ENCODE measurements at regions not wholly inside any gene's neighbourhood (a gene's known extent, or its start where the extent isn't known, plus 50 kb on each side); places are given as distances from the start of the nearest gene placed in this dataset.
A peak's percentile ranks its signal among the peaks of the same experiment; 100 is the strongest.

- DNase-seq (ENCODE audit: low read depth): no peak
- H3K4me3 ChIP-seq (ENCODE audit: control insufficient read depth, low read depth, low read length): no peak overlapping the region
- no peak for TF ChIP-seq CTCF (conservative IDR thresholded peaks at IDR 0.05; ENCODE audit: control insufficient read depth, insufficient read depth, low read depth, low read length)
These were observed 149.0 kb upstream of the C1orf87 start for GRCh38 chr1:60222360-60223115.

GRCh38 chr1:60213253-60213652, 139.7 kb upstream of the C1orf87 start:
- no peak for TF ChIP-seq CTCF (conservative IDR thresholded peaks at IDR 0.05; ENCODE audit: control insufficient read depth, insufficient read depth, low read depth, low read length)
- no peak for DNase-seq (ENCODE audit: low read depth)
- H3K4me3 ChIP-seq (ENCODE audit: control insufficient read depth, low read depth, low read length): no peak overlapping the region

- H3K4me3 ChIP-seq (ENCODE audit: control insufficient read depth, low read depth, low read length): no peak overlapping the region
- DNase-seq (ENCODE audit: low read depth): no peak
- TF ChIP-seq CTCF (conservative IDR thresholded peaks at IDR 0.05; ENCODE audit: control insufficient read depth, insufficient read depth, low read depth, low read length): no peak
These were observed 122.5 kb upstream of the C1orf87 start for GRCh38 chr1:60196026-60196425.

GRCh38 chr1:60185684-60186083, 112.1 kb upstream of the C1orf87 start:
- no peak for DNase-seq (ENCODE audit: low read depth)
- no peak for TF ChIP-seq CTCF (conservative IDR thresholded peaks at IDR 0.05; ENCODE audit: control insufficient read depth, insufficient read depth, low read depth, low read length)
- no peak overlapping the region for H3K4me3 ChIP-seq (ENCODE audit: control insufficient read depth, low read depth, low read length)

- H3K4me3 ChIP-seq (ENCODE audit: control insufficient read depth, low read depth, low read length): no peak overlapping the region
- DNase-seq (ENCODE audit: low read depth): no peak
- no peak for TF ChIP-seq CTCF (conservative IDR thresholded peaks at IDR 0.05; ENCODE audit: control insufficient read depth, insufficient read depth, low read depth, low read length)
These were observed 111.0 kb upstream of the C1orf87 start for GRCh38 chr1:60184521-60184920.

GRCh38 chr1:60173729-60174505, 100.3 kb upstream of the C1orf87 start:
- DNase-seq (ENCODE audit: low read depth): peak; percentile 24
- no peak overlapping the region for H3K4me3 ChIP-seq (ENCODE audit: control insufficient read depth, low read depth, low read length)
- TF ChIP-seq CTCF (conservative IDR thresholded peaks at IDR 0.05; ENCODE audit: control insufficient read depth, insufficient read depth, low read depth, low read length): no peak

All from fibroblast of mammary gland (primary cell).